ENCODE measurements at regions not wholly inside any gene's neighbourhood (a gene's known extent, or its start where the extent isn't known, plus 50 kb on each side); places are given as distances from the start of the nearest gene placed in this dataset.

DNA sequence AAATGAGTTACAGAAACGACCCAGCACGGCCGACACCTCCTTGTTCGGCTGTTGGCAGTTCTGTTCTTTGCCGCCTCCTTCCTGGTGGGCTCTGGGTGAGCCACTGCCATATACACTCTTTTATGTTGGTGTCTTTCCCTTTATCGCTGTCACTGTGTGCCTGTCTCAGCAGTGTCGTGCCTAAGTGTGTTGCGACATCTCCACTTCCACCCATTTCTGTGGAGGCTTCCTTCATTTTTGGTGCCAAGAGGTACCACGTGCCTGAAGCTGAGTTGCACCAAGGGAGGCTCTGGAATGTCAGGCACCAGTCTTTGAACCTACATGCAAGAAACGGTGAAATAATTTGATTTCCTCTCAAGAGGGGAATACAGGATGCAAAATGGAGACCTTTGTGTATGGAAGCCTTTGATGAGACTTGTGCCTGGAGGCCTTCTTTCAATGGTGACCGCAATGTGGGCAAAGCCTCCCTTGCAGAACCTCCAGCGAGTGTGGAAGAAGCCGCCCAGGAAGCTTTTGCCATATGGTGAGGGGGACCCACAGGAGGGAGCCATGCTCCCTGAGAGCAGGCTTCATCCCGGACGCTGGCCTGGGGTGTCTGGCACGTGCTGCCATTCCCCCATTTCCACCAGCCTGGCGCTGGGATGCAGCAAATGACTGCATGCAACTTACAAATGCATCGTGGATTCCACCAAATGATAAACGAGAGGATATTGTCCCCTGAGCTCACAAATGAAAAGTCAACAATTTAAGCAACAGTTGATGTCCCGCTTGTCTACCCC is 136.2 kb downstream of the TEX29 start:
- no peak for DNase-seq (ENCODE audit: low read depth)

- DNase-seq (ENCODE audit: low read depth) = no peak
Measured at GRCh38 chr13:111458001-111458531, 137.6 kb downstream of the TEX29 start.

DNA sequence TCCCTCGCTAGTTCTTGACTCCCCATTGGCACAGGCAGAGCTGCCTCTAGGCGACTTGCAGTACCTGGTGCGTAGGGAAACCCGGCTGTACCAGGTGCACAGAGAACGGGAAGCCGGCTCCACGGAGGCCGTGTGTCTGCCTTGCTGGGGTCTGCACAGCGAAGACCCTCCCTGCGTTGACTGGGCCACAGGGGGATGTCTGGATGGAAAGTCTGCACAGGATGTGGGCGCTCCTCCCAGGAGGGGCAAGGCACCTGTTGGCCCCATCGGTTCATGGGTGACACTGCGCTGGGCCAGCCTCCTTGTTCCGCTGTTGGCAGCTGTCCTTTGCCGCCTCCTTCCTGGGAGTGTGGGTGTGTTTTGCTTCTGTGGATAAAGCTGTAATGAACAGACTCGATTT is 138.3 kb downstream of the TEX29 start:
- DNase-seq (ENCODE audit: low read depth) = no peak

GRCh38 chr13:111459803-111460547 is 139.5 kb downstream of the TEX29 start:
- no peak for DNase-seq (ENCODE audit: low read depth)

- DNase-seq (ENCODE audit: low read depth) = peak; percentile 27
Measured at GRCh38 chr13:111460548-111461444, 140.4 kb downstream of the TEX29 start.

GRCh38 chr13:111461445-111462149 is 141.2 kb downstream of the TEX29 start:
- no peak for DNase-seq (ENCODE audit: low read depth)

DNA sequence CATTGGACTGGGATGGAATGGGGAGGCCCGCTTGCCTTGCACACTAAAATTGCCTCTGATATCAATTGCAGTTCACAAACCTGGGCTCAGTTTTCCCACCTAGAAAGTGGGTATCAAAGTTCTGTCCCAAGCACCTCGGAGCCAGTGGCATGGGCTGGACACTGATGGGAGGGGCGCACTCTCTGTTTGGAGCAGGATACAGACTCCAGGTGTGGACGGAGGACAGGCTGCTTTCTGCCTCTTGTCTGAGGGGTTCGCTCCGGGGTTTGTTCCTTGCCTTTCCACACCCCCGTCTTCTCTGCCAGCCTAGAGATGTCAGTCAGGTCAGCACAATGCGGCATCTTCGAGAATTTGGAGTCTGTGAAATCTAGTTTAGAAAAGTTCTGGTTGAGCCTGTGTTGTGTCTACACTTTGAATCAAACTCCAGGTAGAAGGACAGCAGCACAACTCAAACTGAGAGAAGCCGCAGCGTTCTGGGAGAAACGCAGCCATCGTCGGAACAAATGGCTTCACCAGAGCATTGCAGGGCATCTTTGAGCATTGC is 141.9 kb downstream of the TEX29 start:
- DNase-seq (ENCODE audit: low read depth) = no peak

GRCh38 chr13:111462944-111463343 is 142.5 kb downstream of the TEX29 start:
- no peak for DNase-seq (ENCODE audit: low read depth)

- DNase-seq (ENCODE audit: low read depth) = no peak
Measured at GRCh38 chr13:111467111-111467890, 146.9 kb downstream of the TEX29 start.

- no peak for DNase-seq (ENCODE audit: low read depth)
Measured at GRCh38 chr13:111468037-111468959, 147.9 kb downstream of the TEX29 start.

DNA sequence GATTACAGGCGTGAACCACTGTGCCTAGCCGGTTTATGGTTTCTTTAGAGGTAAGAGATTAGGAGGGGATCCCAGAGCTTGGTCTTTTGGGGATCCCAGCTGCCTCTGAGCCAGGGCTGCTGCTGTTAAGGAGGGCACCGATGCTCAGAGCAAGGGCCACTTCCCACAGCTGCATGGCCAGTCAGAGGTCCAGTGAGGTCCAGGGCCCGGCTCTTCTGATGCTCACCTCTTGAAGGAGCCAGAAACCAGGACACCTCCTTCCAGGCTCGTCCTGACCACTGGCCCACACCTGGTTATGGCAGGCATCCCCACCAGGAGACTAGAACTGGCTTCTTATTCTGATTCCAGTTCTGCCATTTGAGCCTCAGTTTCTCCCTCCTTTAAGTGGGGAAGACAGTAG is 149.0 kb downstream of the TEX29 start:
- DNase-seq (ENCODE audit: low read depth) = no peak

DNA sequence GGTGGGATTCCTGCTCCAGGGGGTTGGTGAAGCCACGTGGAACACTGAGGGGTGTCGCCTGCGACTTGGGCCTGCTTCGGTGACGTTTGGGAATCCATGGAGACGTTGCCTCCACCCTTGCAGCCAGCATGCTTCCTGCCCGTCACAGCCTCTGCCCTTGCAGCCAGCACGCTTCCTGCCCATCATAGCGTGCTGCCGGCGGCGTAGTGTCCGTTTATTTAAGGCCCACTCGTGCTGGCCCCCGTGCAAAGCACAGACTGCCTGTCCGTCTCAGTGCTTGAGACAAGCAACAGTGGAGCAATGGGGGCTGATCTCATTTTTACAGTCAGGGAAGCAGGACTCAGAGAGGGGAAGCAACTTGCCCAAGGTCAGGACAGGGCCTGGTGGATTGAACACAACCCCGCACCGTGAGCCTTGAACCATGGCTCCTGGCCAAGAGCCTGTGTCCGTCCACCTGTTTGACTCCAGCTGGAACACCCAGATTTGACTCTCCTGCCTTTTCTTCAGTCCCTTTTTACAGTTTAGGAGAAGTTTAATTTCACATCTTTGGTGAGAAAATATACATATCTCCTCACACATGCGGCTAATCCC is 149.6 kb downstream of the TEX29 start:
- no peak for DNase-seq (ENCODE audit: low read depth)

- DNase-seq (ENCODE audit: low read depth) = no peak
Measured at GRCh38 chr13:111470933-111471332, 150.5 kb downstream of the TEX29 start.

- no peak for DNase-seq (ENCODE audit: low read depth)
Measured at GRCh38 chr13:111472083-111472482, 151.6 kb downstream of the TEX29 start.

DNA sequence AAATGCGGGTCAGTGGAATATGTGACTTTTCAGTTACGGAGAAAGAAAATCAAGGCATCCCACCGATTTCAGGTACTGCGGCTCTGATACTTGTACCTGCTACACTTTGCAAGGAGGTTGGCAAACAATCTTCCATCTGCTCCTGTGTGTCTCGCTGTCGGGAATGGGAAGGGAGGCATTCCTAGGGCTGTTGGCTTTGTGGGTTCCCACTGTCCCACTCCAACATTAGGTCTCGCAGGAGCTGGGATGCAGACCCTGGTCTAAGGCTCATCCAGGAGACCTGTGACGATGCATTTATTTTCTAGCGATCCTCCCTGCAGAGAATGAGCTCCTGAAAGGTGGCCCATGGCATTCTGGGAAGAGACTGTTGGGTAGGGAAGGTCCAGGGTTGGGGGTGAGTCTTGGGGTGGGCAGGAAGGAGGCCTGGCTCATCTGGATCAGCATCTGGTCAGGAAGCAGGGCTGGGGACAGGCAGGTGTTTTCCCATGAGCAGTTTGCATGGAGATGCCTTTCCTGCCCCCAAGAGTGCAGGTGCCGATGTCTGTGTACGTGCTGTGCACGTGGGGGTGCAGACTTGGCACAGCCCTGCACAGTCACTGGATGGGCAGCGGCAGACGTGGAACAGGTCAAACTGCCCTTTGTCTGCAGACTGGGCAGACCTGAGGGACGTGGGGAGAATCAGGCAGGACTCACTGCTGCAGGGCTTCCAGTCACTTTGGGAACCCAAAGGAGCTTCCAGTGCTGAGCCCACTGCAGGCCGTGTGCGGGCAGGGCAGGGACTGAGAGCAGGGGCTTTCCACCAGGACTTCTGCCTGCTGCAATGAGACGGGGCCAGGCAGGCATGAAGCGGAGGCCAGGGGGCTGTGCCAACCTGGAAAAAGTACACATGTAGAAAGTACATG is 152.4 kb downstream of the TEX29 start:
- DNase-seq (ENCODE audit: low read depth) = no peak

GRCh38 chr13:111474136-111475002 is 153.9 kb downstream of the TEX29 start:
- DNase-seq (ENCODE audit: low read depth) = peak; percentile 42

DNA sequence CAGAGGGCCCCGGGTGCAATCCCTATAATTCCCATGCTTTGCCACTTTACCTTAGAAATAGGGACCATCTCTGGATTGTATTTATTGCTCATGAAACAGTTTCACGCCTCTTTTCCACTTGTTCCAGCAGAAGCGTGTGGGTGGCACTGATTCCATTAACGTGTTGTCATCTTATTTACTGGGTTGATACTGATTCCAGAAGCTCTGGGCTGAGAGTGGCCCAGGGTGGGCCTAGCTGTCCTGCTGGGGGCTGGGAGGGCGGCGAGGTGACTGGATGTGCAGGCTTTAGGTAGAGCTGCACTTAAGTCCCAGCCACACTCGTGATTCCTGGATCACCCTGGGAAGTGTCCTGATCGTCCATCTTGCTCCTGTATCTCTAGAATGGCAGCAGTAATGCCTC is 155.0 kb downstream of the TEX29 start:
- no peak for DNase-seq (ENCODE audit: low read depth)
